ENCODE measurements at regions not wholly inside any gene's neighbourhood (a gene's known extent, or its start where the extent isn't known, plus 50 kb on each side); places are given as distances from the start of the nearest gene placed in this dataset.

DNA sequence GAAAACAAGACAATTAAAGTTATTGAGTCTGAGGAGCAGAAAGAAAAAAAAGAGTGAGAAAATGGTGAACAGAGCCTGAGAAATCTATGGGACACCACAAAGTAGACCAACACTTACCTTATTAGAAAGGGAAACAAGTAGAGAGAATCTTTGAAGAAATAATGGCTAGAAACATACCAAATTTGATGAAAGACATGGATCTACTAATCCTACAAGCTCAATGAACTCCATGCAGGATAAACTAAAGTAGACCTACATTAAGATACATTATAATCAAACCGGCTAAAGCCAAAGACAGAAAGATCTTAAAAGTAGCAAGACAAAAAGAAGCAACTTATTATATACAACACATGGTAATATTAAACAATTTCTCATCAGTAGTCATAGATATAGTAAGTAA lies 782.3 kb upstream of the GHITM start:
- DNase-seq (ENCODE audit: low read depth) = no peak

DNA sequence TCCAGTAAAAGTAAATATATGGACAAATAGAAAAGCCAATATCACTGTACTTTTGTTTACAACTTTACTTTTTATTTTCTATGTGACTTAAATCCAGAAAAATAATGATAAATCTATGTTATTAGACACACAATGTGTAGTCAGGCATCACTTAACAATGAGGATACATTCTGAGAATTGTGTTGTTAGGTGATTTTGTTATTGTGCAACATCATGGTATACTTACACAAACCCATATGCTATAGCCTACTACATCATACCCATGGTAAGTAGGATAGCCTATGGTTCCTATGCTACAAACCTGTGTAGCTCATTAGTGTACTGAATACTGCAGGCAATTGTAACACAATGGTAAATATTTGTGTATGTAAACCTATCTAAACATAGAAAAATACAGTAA lies 781.7 kb upstream of the GHITM start:
- DNase-seq (ENCODE audit: low read depth) = no peak

DNA sequence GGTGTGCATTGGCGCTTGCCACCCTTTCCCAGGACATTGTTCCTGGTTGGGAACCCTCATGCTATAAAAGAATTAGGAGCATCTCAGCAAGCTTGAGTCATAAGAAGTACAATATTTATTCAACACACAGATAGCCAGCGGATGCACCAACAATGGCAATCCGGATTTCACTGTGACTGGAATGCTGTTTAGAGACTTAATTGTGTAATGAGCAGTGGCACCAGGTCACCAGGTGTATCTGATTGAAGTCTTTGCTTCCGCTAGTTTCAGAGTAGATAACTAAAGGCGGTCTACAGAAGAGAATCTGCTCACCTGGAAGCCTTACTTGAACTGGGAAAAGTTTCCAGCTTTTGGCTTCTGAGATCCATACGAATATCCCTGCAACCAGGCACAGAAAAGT lies 772.3 kb upstream of the GHITM start:
- DNase-seq (ENCODE audit: low read depth) = no peak

DNA sequence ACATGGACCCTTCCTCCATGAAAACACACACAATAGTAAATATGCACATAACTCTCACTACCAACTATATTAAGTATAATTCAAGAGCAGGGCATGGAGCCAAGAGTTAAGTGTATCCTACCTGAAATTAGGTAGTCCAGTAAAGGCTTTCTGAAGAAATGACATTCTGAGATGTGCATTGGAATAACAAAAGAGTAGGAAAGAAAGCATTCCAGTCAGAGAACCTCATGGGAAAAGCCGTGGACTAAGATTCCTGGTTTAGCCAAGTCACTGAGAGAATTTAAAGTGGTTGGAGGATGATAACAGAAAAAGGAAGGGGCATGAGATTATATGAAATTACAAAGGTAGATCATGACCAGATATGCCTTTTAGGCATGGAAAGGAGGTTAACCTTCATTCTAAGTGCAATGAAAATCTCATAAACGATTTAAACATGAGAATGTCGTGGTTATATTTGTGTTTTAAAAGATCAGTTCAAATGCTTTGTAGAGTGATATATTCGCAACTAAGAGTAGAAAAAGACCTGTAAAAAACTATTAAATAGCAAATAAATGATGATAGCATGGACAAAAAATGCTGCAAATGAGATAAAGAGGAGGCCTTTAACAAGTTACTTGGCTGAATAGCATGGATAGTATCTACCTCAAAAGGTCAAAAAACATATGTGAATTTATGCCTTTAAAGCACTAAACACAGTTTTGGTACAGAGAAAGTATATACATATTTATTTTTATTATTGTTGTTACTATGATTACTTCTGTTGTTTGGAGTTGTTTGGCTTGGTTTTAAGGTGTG lies 767.4 kb upstream of the GHITM start:
- DNase-seq (ENCODE audit: low read depth) = no peak

DNA sequence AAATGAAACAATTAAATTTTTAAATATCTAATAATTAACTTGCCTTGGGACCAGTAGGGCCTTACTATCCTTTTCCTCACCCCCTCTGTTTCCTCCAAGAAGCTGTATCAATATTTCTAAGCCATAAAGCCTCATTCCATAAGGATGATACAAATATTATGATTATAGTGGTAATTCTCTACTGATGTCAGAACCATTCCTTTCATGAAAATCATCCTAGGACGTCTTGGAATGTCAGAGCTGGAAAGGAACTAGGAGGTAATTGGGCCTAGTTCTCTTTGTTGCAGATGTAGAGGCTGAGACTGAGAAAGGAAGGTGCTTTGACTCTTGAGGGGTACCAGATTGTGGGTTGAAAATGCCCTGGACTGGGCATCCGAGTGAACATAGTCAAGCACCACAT lies 766.7 kb upstream of the GHITM start:
- DNase-seq (ENCODE audit: low read depth) = no peak

DNA sequence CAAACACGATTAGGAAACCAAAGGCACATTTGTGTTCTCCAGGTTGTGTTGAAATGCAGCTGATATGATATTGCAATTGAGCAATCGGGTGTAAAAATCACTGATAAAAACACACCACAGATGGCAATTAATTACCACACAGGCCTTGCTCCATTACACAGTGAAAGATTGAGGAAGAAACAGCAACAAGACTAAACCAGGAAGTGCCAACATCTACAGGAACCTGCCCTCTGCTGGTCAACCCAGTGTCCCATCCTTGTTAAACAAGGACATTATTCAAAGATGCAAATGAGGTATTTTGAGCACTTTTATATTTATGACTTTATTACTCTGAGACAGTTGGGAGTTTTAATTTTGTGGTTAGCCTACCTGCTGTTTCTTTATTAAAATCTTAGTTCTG lies 765.6 kb upstream of the GHITM start:
- no peak for DNase-seq (ENCODE audit: low read depth)

DNA sequence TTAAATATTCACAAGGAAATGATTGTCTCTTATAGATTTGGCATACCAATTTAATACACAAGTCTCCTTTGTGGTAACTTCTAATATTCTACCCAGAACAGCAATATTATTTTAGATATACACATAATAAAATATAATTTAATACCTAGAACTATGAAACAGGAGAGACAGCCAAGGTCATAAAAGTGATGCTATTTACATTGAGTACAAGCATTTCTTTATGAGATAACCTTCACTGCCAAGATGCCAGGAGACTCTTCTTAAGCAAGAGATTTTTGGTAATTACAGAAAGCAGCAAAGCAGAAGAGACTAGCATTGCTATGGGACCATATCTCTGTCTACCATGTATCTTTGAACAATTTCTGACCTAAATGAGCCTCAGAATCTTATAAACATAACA lies 764.6 kb upstream of the GHITM start:
- DNase-seq (ENCODE audit: low read depth) = no peak

DNA sequence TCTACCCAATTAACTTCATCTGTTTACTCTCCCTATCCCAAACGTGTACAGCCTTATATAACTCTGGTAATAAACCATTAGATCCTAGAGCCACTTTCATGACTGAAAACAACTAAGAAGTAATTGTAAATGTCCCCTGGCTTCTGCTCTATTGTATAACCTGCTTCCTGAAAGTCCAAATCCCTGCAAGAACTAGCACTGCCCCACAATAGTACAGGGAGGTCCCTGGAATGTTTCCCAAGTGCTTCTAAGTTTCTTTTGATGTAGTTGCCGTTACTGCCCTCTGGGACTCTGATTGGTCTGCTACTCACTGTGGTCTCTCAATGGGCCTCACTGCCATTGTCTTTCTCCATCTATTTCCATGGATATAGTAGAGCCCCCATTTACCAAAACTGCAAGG lies 764.0 kb upstream of the GHITM start:
- DNase-seq (ENCODE audit: low read depth) = no peak

DNA sequence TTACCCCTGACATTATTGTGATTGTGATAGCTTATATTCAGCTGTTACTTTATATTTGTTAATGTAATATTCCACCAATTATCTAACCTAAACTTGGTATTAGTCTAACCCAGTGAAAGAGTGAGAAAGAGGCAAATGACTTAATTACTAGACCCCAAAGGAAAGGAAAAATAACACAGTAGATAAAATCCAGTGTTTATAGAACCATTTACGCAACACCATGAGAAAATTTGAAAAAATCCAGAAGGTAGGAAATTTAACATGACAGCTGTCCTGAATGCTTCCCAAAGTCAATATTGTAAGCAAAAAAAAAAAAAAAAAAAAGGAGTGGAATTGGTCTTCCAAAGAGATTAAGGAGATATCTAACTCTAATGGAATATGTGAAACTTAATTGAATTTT lies 741.5 kb upstream of the GHITM start:
- no peak for DNase-seq (ENCODE audit: low read depth)

DNA sequence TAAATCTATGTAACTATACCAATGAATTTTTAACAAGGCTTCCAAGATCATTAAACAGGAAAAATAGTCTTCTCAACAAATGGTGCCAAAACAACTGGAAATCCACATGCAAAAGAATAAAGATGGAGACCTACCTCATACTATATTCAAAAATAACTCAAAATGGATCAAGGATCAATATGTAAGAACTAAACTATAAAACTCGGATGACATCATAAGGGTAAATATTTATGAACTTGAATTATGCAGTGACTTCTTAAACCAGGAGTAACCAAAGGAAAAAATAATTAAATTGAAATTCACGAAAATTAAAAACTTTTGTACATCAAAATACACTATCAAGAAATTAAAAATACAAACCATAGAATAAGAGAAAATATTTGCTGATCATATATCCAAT lies 728.7 kb upstream of the GHITM start:
- no peak for DNase-seq (ENCODE audit: low read depth)

DNA sequence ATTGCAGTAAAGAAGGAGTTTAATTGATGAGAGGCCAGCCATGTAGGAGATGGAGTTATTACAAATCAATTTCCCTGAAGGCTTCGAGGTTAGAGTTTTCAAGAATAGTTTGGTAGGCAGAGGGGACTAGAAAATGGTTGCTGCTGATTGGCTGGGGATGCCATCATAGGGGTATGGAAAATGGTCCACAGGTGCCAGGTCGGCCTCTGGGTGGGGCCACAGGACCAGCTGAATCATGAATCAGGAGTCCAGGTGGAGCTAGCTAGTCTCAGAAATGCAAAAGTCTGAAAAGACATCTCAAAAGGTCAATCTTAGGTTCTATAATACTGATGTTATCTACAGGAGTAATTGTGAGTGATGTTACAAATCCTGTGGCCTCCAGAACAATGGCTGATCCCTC lies 714.0 kb upstream of the GHITM start:
- no peak for DNase-seq (ENCODE audit: low read depth)

DNA sequence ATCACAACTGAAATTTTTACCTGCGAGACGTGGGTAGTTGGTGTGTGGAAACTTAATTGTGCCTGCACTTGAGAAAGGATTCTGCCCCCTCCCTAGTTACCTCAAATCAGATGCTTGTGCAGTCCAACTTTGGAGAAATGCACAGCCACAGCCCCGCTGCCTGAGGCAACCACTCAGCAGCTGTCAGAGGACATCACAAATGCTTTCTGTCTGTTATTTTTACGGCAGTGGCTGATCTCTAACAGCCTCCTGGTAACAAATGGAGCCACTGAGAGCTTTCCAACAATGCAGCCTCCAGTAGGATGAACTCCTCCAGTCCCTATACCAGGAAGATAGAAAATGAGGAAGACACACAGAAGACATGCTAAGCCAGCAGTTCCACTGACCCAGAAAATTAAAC lies 712.2 kb upstream of the GHITM start:
- no peak for DNase-seq (ENCODE audit: low read depth)

DNA sequence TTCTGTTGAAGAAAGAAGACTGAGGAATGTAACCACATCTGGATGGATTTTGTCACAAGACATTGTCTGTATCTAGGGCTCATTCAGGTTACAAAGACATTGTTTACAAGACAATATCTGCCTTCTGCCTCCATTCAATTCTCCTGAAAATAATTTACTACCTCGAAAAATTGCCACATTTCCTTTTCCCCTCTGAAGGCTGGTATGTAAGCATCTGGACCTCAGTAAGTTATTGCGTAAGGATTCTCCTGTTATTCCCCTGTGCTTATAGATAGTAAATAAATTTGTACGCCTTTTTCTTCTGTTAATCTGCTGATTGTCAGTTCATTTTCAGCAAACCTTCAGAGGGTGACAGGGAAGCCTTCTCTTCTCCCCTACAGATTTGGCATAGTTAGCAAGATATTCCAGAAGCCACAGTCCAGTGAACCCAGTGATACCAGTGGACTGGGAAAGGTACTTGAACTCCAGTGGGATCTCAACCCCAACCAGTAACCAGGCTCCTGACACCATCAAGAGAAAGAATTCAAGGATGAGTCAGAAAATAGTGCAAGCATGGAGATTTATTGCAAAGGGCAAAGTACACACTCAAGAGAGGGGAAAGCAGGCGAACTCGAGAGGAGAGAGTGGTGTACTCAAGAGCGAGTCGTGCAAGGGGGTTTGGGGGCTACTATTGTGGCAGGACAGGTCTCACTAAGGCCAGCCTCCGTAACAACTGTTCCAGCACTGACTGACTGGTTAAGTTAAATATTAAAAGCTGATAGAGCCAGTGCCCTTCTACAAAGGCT lies 706.9 kb upstream of the GHITM start:
- no peak for DNase-seq (ENCODE audit: low read depth)

DNA sequence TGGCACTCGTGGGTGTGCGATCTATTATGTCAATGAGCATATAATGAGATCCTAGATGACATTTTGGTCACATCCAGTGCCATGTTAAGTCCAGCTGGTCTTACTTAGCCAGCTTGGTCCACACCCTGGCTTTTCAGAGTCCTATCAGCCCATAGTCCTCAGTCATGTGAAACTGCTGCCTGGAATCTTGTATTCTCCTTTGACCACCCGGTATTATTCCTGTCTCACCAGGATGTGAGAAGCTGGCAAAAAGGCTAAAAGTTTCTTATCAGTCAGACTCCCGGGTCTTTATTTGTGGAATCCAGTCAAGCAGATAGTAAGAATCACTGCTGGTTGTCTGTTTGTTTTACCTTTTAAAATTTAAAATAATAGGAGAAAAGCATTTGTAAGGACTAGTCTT lies 705.6 kb upstream of the GHITM start:
- DNase-seq (ENCODE audit: low read depth) = no peak

DNA sequence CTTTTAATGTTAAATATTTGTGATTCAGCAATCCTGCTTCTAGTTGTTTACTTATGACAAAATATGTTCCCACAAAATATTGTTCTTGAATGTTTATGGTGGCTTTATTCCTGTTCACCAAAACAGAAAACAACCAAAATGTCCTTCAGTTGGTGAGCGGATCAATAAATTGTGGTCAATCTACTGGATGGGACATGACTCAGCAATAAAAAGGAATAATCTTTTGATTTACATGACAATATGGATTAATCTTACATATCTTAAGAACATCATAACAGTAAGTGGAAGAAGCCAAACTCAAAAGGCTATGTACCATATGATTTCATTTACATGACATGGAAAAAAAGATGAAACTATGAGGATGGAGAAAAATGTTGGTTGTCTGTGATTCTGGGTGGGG lies 691.3 kb upstream of the GHITM start:
- no peak for DNase-seq (ENCODE audit: low read depth)

DNA sequence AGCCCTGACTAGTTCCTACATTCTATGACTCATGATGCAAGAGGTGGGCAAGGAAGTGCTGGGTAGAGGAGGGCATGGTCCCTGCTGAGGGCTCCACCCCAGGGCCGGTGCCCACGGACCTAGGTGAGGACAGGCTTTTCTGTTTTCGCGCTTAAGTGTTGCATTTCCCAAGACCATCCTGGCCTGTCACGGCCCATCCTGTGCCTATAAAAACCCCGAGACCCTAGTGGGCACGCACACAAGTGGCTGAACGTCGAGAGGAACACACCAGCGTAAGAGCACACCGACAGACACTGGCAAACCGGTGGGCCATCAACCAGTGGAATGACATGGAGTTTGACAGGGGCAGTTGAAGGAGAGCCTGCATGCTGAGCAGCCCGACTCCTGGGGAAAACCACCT lies 680.7 kb upstream of the GHITM start:
- no peak for DNase-seq (ENCODE audit: low read depth)

DNA sequence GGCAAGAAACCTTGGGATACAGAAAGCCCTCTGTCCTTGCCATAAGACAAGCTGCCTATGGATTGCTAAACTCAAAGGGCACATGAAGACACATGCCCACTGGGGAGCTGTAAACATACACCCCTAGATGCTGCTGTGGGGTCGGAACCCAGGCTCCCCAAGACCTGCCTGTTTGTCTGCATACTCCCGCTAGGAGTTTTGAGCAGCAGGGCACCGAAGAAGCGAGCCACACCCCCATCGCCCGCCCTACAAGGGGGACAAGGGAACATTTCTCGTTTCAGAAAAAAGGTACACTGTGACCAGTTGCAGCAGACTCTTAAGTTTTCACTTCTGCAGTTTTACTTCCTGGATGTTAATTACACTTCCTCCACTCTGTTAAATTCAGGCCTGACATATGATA lies 680.2 kb upstream of the GHITM start:
- DNase-seq (ENCODE audit: low read depth) = no peak

DNA sequence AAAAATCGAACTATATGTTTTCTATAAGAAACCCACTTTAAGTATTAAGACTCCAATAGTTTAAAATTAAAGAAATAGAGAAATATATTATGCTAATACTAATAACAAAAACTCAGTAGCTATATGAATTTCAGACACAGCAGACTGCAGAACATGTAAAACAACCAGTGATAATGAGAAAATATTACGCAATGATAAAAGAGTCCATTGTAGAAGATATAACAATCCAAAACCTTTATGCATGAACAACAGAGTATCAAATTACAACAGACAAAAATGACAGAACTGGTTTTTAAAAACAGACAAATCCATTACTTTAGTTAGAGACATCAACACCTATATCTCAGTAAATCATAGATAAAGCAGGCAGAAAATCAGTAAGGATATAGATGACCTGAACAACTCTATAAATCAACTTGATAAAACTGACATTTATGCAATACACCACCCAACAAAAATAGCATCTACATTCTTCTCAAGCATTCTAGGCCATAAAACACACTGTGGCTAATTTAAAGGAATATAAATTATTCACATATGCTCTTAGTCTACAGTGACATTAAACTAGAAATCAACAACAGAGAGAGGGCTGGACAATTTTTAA lies 669.5 kb upstream of the GHITM start:
- DNase-seq (ENCODE audit: low read depth) = no peak

DNA sequence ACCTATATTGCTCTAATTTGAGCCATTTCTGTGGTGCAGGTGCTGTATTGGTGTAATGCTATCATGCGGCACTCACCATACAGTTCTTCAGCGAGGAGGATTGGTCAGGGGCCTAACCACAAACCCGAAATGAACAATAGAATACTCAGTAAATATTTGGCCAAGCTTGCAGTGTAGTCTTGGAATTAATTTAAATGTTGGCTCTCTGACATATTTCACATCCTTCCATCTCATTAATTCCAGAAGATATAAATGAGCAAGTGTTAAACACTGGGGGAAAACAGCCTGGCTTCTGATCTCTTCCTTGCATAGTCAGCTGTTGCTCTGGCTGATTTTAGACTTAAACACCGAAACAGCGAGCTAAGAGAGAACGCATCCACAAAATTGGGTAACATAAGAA lies 663.1 kb upstream of the GHITM start:
- no peak for DNase-seq (ENCODE audit: low read depth)

DNA sequence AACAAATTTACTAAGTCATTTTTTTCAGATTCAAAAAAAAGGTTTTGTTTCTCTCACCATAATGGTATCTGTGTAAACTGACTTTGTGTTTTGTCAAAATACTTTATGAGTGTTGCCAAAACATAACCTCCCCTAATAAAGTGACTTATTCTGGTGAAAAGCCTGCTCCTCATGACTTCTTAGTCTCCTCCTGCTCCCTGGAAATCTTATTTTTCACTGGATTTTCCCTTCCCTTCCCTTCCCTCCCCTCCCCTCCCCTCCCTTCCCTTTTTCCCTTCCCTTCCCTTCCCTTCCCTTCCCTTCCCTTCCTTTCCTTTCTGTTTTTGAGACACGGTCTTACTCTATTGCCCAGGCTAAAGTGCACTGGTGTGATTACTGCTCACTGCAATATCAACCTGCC lies 650.1 kb upstream of the GHITM start:
- no peak for DNase-seq (ENCODE audit: low read depth)

DNA sequence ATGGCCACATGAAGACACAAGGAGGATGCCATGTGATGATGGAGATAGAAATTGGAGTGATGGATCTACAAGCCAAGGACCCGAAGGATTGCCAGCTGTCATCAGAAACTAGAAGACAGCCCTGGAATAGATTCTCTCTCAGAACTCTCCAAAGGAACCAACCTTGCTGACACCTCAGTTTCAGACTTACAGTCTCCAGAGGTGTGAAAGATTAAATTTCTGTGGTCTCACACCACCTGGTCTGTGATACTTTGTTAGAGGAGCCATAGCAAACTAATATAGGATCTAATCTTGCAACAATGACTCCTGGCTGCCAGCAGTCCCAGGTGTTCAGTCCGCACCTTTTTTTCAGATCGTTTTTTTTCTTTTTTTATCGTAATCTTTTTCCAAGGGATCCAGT lies 647.3 kb upstream of the GHITM start:
- DNase-seq (ENCODE audit: low read depth) = no peak

DNA sequence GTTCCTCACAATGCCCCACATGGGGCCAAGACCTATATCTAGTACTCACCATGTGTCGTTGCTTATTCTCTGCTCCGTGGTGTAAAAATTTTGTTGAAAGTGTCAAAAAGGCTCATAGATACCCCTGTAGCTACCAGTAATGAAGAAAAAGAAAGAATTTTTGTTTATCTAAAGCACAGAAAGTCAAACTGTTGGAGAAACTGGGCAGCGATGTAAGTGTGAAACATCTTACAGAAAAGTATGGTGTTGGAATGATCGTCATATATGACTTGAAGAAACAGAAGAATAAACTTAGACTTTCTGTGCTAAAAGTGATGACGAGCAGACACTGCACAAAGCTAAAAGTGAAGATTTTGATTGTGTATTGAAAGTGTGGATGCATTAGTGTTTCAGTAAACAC lies 626.6 kb upstream of the GHITM start:
- no peak for DNase-seq (ENCODE audit: low read depth)

DNA sequence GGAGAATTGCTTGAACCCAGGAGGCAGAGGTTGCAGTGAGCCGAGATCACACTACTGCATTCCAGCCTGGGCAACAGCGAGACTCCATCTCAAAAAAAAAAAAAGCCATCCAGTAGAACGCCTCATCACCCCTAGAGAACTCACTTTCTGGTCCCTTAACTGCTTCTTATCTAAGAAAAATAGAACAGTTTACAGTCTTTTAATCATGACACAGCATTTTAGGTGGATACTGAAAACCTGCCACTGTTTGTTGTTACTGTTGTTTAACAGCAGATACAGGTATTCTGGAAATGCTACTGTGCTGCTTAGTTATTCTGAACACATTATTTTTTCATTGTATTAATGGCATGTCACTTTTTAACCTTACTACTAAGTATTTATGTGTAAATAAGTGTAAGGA lies 624.3 kb upstream of the GHITM start:
- DNase-seq (ENCODE audit: low read depth) = no peak
